CD4-positive, alpha-beta T cell treated with Interleukin-6 at 100 ng/mL for 8 hours (primary cell): ENCODE measurements at regions not wholly inside any gene's neighbourhood (a gene's known extent, or its start where the extent isn't known, plus 50 kb on each side); places are given as distances from the start of the nearest gene placed in this dataset.

ENCODE experiments used
- DNase-seq: peaks from one replicate; pipeline ENCODE4 v3.0.0-alpha.2; 2020; ENCODE audit warnings: mixed read lengths, low spot score

- no peak for DNase-seq
These were observed 150.2 kb upstream of the POU2AF2 start for GRCh38 chr11:111095327-111095726.

GRCh38 chr11:111093061-111093460 is 152.5 kb upstream of the POU2AF2 start:
- DNase-seq, result no peak

- DNase-seq, result no peak
These were observed 154.1 kb upstream of the POU2AF2 start for GRCh38 chr11:111091321-111091938.

- DNase-seq, result no peak
These were observed 155.8 kb upstream of the POU2AF2 start for GRCh38 chr11:111089759-111090158.

- DNase-seq, result no peak
These were observed 156.6 kb upstream of the POU2AF2 start for GRCh38 chr11:111088847-111089355.

- DNase-seq, result no peak
These were observed 159.5 kb upstream of the POU2AF2 start for GRCh38 chr11:111086058-111086457.

- DNase-seq, result no peak
These were observed 162.9 kb upstream of the POU2AF2 start for GRCh38 chr11:111082664-111083063.

- no peak for DNase-seq
These were observed 164.5 kb upstream of the POU2AF2 start for GRCh38 chr11:111081021-111081511.

GRCh38 chr11:111077530-111078322 is 167.8 kb upstream of the POU2AF2 start:
- no peak for DNase-seq

GRCh38 chr11:111069066-111069465 is 176.5 kb upstream of the POU2AF2 start:
- DNase-seq, result no peak

- no peak for DNase-seq
These were observed 177.5 kb upstream of the POU2AF2 start for GRCh38 chr11:111067994-111068393.

- DNase-seq, result no peak
These were observed 178.7 kb upstream of the POU2AF2 start for GRCh38 chr11:111066846-111067245.

GRCh38 chr11:111063726-111064517 is 181.6 kb upstream of the POU2AF2 start:
- DNase-seq, result no peak

GRCh38 chr11:111062420-111062819 is 183.1 kb upstream of the POU2AF2 start:
- no peak for DNase-seq

- no peak for DNase-seq
These were observed 185.8 kb upstream of the POU2AF2 start for GRCh38 chr11:111059726-111060125.

GRCh38 chr11:111049131-111049530 is 196.4 kb upstream of the POU2AF2 start:
- DNase-seq, result no peak

- no peak for DNase-seq
These were observed 198.2 kb upstream of the POU2AF2 start for GRCh38 chr11:111047374-111047773.

- no peak for DNase-seq
These were observed 199.2 kb upstream of the POU2AF2 start for GRCh38 chr11:111046291-111046690.

- no peak for DNase-seq
These were observed 199.7 kb upstream of the POU2AF2 start for GRCh38 chr11:111045874-111046273.

GRCh38 chr11:111045407-111045803 is 200.1 kb upstream of the POU2AF2 start:
- DNase-seq, result no peak

- no peak for DNase-seq
These were observed 200.6 kb upstream of the POU2AF2 start for GRCh38 chr11:111044751-111045406.

GRCh38 chr11:111039982-111040381 is 205.5 kb upstream of the POU2AF2 start:
- DNase-seq, result no peak
